GM21526 (cell line): ENCODE measurements at regions not wholly inside any gene's neighbourhood (a gene's known extent, or its start where the extent isn't known, plus 50 kb on each side); places are given as distances from the start of the nearest gene placed in this dataset.

ENCODE experiments used
- ATAC-seq: cut with Tn5 transposase; IDR thresholded peaks from one replicate; pipeline ENCODE4 v1.9.1; 2021; ENCODE audit warnings: moderate library complexity; ENCODE audit not compliant: unreplicated experiment, low FRiP score

DNA sequence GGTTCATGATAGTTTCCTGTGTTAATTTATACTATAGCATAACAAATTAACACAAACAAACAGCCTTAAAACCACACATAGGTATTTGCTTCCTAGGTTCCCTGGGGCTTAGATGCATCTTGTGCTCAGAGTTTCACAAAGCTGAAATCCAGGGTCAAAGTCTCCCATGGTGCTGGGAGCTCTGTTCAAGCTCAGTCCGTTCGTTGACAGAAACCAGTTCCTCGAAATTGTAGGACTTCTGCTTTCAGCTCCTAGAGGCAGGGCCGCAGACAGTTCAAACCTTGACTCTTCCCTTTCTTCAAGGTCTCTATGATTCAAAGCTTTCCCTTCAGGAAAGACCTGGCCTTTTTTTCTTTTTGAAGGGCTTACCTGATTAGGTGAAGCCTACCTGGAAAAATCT is 90.5 kb downstream of the VSTM2A start:
- no peak for ATAC-seq

DNA sequence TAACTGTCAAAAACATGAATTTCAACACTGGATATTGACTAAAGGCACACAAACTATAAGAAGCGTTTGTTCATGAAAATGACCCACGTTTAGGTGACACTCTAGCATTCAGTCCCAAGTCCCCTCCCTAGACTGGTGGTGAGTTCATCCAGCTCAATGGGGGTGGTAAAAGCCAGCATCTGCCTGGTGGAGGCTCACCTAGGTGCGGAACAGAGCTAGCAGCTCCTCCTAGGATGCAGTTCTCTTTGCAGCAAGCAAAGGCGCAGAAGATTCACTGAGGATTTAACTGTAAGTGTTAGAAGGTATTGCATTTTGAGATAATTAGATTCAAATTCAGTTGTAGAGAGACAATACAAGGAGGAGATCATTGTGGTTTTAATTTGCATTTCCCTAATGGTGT is 87.6 kb downstream of the VSTM2A start:
- no peak for ATAC-seq

DNA sequence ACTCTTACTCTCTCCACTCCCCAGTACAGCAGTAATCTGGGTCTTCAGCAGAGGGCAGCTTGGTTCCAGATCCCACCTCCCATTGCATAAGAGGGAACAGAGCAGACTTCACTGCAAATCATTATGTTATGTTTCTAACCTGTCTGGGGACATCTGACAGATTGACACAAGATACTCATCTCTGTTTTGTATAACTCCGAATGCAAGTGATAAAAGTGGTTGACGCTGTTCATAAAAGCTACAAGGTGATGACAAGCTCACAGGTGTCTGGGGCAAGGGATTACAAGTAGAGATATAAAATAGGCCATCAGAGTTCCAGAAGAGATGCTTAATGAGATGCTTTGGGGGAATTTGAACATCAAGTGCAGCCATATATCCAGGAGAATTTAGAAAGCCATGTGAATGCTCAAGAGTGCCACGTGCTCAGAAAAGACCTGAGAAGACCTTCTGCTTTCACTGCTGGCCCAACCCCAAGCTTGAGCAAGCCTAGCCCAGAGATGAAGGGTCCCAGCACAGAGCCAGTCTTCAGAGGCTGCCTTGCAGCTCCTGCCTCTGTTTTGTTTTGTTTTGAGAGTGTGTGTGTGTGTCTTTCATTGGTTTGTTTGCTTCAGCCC is 80.6 kb downstream of the VSTM2A start:
- no peak for ATAC-seq
